Nephron (organoid): ENCODE measurements at regions not wholly inside any gene's neighbourhood (a gene's known extent, or its start where the extent isn't known, plus 50 kb on each side); places are given as distances from the start of the nearest gene placed in this dataset.

Source experiments
- H3K27ac Mint-ChIP-seq, 3 experiments: 2 replicates each; pipeline ENCODE4 v1.8.0; 2020; ENCODE audit warnings: mixed read lengths in 3 of 3, mild to moderate bottlenecking in 2 of 3, moderate library complexity in 1 of 3
- H3K27me3 Mint-ChIP-seq: 2 replicates; pipeline ENCODE4 v1.8.0; 2021; ENCODE audit warnings: low read depth, mild to moderate bottlenecking, moderate library complexity, mixed read lengths
- H3K36me3 Mint-ChIP-seq: 2 replicates; pipeline ENCODE4 v1.8.0; 2020; ENCODE audit warnings: low read depth, mixed read lengths
- H3K4me1 Mint-ChIP-seq: 2 replicates; pipeline ENCODE4 v1.8.0; 2020; ENCODE audit warnings: mixed read lengths
- H3K4me3 Mint-ChIP-seq, 3 experiments: 2 replicates each; pipeline ENCODE4 v1.8.0; 2020; ENCODE audit warnings: mild to moderate bottlenecking in 3 of 3, mixed read lengths in 3 of 3, moderate library complexity in 2 of 3
- H3K9me3 Mint-ChIP-seq: 2 replicates; pipeline ENCODE4 v1.8.0; 2020; ENCODE audit warnings: mixed read lengths
- TF ChIP-seq, protein P1 (sequence below), 3 experiments: fragments of 200-600 bp; sonication (generic); IDR thresholded peaks; one replicate each; pipeline ENCODE4 v1.5.0; 2021; ENCODE audit warnings: antibody characterized with exemption in 3 of 3; ENCODE audit not compliant: unreplicated experiment in 3 of 3

DNA sequence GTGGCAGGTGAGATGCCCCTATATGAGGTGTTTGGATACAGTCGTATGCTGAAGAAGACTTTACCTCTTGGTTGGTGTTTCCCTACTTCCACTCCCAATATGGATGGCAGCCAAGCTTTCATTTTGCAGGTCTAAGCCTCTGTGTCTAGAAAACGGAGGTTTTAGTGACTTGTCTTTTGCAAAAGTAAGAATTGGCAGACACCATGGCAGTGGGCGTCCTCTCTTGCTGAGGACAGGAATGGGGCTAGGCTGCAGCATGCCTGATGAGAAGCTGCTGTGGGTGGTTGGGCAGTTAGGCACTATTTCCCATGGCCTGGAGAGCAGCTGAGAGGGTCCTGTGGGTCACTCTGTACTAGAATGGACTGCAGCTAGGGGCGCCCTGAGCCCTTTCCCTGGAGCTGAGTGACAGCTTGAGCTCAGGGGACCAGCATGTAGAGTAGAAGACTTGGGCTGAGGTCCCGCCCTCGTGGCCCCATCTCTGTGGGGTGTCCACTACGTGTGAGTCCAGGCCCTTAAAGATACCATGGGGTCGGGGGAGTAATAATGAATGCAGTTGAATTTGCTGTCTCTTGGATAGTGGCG, 127.4 kb downstream of the CDH26 start:
- H3K9me3 Mint-ChIP-seq = no peaks in the 10 kb centered on the region

DNA sequence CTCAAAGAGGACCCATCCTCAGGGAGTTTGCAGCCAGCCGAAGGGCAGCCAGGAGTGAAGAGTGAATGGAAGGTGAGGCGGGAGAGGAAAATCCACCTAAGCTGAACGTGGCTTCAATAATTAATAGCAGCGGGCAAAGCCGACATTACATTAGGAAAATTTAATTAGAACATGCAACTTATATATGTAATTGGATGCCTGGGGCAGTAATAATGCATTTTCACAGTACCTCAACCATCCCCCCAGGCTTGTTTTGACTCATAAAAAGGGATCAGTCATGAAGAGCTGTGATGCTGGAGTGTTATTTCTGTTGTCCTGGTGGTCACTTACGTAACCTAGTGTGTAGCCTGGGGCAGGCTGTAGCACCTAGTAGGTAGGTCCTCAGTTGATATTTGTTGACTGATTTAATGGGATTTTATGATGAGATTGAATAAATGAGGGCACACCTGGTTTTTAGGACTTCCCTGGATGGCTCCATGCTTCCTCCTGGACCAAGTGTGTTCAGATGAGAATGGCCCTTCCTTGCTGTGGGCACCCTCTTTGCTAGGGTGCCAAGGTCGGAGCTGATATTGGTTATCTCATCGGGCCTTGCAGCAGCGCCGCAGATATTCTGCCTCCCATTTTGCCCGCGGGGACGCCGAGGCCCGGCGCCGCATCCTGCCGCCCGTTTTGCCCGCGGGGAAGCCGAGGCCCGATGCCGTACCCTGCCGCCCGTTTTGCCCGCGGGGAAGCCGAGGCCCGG, 128.8 kb downstream of the CDH26 start:
- Mint-ChIP-seq H3K27ac (no peak overlapping the region), H3K9me3 (peaks cover 10% of the 10 kb centered on the region), H3K27me3 (peaks cover 16% of the 10 kb centered on the region), H3K4me3 (no peak overlapping the region), H3K36me3 (no peaks in the 10 kb centered on the region), H3K4me1 (no peaks in the 10 kb centered on the region)
- TF ChIP-seq, protein P1, sequence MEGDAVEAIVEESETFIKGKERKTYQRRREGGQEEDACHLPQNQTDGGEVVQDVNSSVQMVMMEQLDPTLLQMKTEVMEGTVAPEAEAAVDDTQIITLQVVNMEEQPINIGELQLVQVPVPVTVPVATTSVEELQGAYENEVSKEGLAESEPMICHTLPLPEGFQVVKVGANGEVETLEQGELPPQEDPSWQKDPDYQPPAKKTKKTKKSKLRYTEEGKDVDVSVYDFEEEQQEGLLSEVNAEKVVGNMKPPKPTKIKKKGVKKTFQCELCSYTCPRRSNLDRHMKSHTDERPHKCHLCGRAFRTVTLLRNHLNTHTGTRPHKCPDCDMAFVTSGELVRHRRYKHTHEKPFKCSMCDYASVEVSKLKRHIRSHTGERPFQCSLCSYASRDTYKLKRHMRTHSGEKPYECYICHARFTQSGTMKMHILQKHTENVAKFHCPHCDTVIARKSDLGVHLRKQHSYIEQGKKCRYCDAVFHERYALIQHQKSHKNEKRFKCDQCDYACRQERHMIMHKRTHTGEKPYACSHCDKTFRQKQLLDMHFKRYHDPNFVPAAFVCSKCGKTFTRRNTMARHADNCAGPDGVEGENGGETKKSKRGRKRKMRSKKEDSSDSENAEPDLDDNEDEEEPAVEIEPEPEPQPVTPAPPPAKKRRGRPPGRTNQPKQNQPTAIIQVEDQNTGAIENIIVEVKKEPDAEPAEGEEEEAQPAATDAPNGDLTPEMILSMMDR (IDR thresholded peaks at IDR 0.05; ENCODE audit: unreplicated experiment in 3 of 3) = no peak

More for the DNA sequence above, 127.4 kb downstream of the CDH26 start:
- no peak overlapping the region for H3K27ac Mint-ChIP-seq
- TF ChIP-seq, protein P1 (IDR thresholded peaks at IDR 0.05; ENCODE audit: unreplicated experiment in 3 of 3) = no peak
- no peak overlapping the region for H3K4me3 Mint-ChIP-seq
- H3K36me3 Mint-ChIP-seq = no peaks in the 10 kb centered on the region
- peaks cover 13% of the 10 kb centered on the region for H3K27me3 Mint-ChIP-seq
- H3K4me1 Mint-ChIP-seq = no peaks in the 10 kb centered on the region

DNA sequence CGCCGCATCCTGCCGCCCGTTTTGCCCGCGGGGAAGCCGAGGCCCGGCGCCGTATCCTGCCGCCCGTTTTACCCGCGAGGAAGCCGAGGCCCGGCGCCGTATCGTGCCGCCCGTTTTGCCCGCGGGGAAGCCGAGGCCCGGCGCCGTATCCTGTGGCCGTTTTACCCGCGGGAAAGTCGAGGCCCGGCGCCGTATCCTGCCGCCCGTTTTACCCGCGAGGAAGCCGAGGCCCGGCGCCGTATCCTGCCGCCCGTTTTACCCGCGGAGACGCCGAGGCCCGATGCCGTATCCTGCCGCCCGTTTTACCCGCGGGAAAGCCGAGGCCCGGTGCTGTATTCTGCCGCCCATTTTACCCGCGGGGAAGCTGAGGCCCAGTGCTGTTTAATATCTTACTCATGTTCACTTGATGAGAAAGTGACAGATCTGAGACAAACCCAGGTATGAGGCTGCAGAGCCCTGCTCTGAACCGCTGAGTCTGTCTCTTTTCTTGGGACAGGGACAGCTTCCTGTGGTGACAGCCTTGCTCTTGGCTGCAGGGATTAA, 129.4 kb downstream of the CDH26 start:
- H3K27ac Mint-ChIP-seq = no peak overlapping the region
- no peak overlapping the region for H3K4me3 Mint-ChIP-seq
- peaks cover 16% of the 10 kb centered on the region for H3K27me3 Mint-ChIP-seq
- peaks cover 14% of the 10 kb centered on the region for H3K9me3 Mint-ChIP-seq
- no peaks in the 10 kb centered on the region for H3K36me3 Mint-ChIP-seq
- TF ChIP-seq, protein P1 (IDR thresholded peaks at IDR 0.05; ENCODE audit: unreplicated experiment in 3 of 3) = no peak
- no peaks in the 10 kb centered on the region for H3K4me1 Mint-ChIP-seq

GRCh38 chr20:60088236-60088635, 130.0 kb downstream of the CDH26 start:
- no peaks in the 10 kb centered on the region for H3K4me1 Mint-ChIP-seq
- TF ChIP-seq, protein P1 (IDR thresholded peaks at IDR 0.05; ENCODE audit: unreplicated experiment in 3 of 3) = no peak
- H3K4me3 Mint-ChIP-seq = no peak overlapping the region
- peaks cover 16% of the 10 kb centered on the region for H3K27me3 Mint-ChIP-seq
- no peak overlapping the region for H3K27ac Mint-ChIP-seq
- H3K36me3 Mint-ChIP-seq = no peaks in the 10 kb centered on the region
- peaks cover 17% of the 10 kb centered on the region for H3K9me3 Mint-ChIP-seq

DNA sequence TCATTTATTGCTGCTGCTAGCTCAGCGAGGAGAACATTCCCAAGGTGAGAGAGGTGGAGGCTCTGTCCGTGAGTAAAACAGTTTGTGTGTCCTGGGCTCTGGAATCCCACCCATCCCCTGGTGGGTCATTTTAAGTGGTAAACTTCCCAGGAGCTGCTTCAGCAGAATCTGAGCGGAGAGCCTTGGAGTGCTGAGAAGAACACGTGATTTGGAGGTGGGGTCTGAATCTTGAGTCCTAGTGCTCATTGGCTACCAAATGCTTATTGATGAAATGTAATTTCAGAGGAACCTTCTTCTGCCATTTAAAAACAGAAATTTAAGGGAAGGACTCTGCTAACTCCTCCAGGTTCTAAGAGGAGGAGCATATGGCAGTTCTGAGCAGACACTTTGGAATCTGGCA, 132.4 kb downstream of the CDH26 start:
- no peak overlapping the region for H3K27ac Mint-ChIP-seq
- H3K4me1 Mint-ChIP-seq = no peaks in the 10 kb centered on the region
- peaks cover 35% of the 10 kb centered on the region for H3K9me3 Mint-ChIP-seq
- peaks cover 21% of the 10 kb centered on the region for H3K27me3 Mint-ChIP-seq
- TF ChIP-seq, protein P1 (IDR thresholded peaks at IDR 0.05; ENCODE audit: unreplicated experiment in 3 of 3) = no peak
- H3K4me3 Mint-ChIP-seq = no peak overlapping the region
- no peaks in the 10 kb centered on the region for H3K36me3 Mint-ChIP-seq
